ENCODE measurements at regions not wholly inside any gene's neighbourhood (a gene's known extent, or its start where the extent isn't known, plus 50 kb on each side); places are given as distances from the start of the nearest gene placed in this dataset.

DNA sequence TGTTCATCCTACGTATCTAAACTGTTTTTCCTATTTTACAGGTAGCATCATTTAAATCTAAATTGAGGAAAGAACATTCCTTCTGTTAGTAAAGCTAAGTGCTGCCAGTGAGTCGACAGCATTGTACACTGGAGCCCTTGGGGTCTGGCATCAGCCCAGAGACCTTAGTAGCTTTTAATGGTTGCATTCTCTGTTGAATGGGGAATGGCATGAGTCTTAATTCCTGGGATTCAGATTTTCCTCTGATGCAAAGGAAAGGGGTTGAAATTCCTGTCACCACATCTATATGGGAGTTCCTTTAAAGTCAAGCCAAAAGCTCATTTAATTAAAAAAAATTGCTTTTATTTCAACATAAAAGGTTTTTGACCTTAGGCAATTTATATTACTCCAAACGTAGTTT, 148.4 kb upstream of the GBE1 start:
- H3K4me2 ChIP-seq, result no peak overlapping the region

More for the DNA sequence above, 148.4 kb upstream of the GBE1 start:
- H3K79me2 ChIP-seq (replicated peaks; ENCODE audit: insufficient read depth), result no peaks in the 10 kb centered on the region
- no peaks in the 10 kb centered on the region for H3F3A ChIP-seq (replicated peaks; ENCODE audit: low read depth)
- H2AFZ ChIP-seq, result no peak overlapping the region
- TF ChIP-seq EZH2phosphoT487 (IDR thresholded peaks at IDR 0.05; ENCODE audit: unreplicated experiment), result no peak
- no peak for TF ChIP-seq NANOG (IDR thresholded peaks at IDR 0.05; ENCODE audit: borderline replicate concordance)
- TF ChIP-seq JUNB (IDR thresholded peaks at IDR 0.05; ENCODE audit: unreplicated experiment), result no peak
- no peak for TF ChIP-seq EZH2 (IDR thresholded peaks at IDR 0.05; ENCODE audit: low read depth, unreplicated experiment)
- TF ChIP-seq ZNF331 (CRISPR knock-in tag; IDR thresholded peaks at IDR 0.05; ENCODE audit: low read depth), result no peak
- TF ChIP-seq ZNF462 (CRISPR knock-in tag; IDR thresholded peaks at IDR 0.05), result no peak
- TF ChIP-seq REST (IDR thresholded peaks at IDR 0.05; ENCODE audit: unreplicated experiment), result no peak
- TF ChIP-seq POLR2AphosphoS5 (IDR thresholded peaks at IDR 0.05; ENCODE audit: low read depth), result no peak
- TF ChIP-seq STAT1 (IDR thresholded peaks at IDR 0.05; ENCODE audit: unreplicated experiment), result no peak
- TF ChIP-seq ZNF114 (CRISPR knock-in tag; IDR thresholded peaks at IDR 0.05), result no peak
- no peak for TF ChIP-seq CTCF (conservative IDR thresholded peaks at IDR 0.05; ENCODE audit: low read depth in 2 of 2)
- TF ChIP-seq ETS1 (IDR thresholded peaks at IDR 0.05), result no peak
- no peak for TF ChIP-seq CREB1 (CRISPR knock-in tag; IDR thresholded peaks at IDR 0.05; ENCODE audit: low read depth)
- no peaks in the 10 kb centered on the region; the same call in 1 of the 2 replicates for H3K36me3 ChIP-seq (ENCODE audit: insufficient read depth)
- no peak overlapping the region for H3K4me3 ChIP-seq
- H3K4me1 ChIP-seq (ENCODE audit: insufficient read depth), result peaks cover 10% of the 10 kb centered on the region
- H3K4me3 Mint-ChIP-seq, result no peak overlapping the region
- ATAC-seq, result no peak
- no peak overlapping the region for H3K27ac Mint-ChIP-seq
- H3K27me3 ChIP-seq (ENCODE audit: insufficient read depth), result no peaks in the 10 kb centered on the region
- peaks cover 4% of the 10 kb centered on the region; the same call in 2 of the 3 replicates for H3K36me3 Mint-ChIP-seq (ENCODE audit: low read depth)
- peaks cover 11% of the 10 kb centered on the region; the same call in 2 of the 3 replicates for H3K4me1 Mint-ChIP-seq
- peaks cover 12% of the 10 kb centered on the region for H3K9me3 Mint-ChIP-seq
- peaks cover 2% of the 10 kb centered on the region for H3K27me3 Mint-ChIP-seq (ENCODE audit: insufficient read depth, low read depth, poor library complexity)
- no peak overlapping the region for H3K27ac ChIP-seq (ENCODE audit: low read depth)
- no peaks in the 10 kb centered on the region for H3K9me2 ChIP-seq (ENCODE audit: insufficient read depth)
- DNase-seq (ENCODE audit: low spot score), result no peak
- H4K20me1 ChIP-seq (replicated peaks; ENCODE audit: insufficient read depth), result no peaks in the 10 kb centered on the region
